GM13976 (cell line): ENCODE measurements at regions not wholly inside any gene's neighbourhood (a gene's known extent, or its start where the extent isn't known, plus 50 kb on each side); places are given as distances from the start of the nearest gene placed in this dataset.
A peak's percentile ranks its signal among the peaks of the same experiment; 100 is the strongest.

Experiments
- DNase-seq: peaks from one replicate; pipeline ENCODE4 v3.0.0; 2012; ENCODE audit warnings: low spot score
- in situ Hi-C: fragments of 300-500 bp; cut with MboI; formaldehyde crosslinking; loops from one replicate; pipeline ENCODE4 v1.12.0; 2022; ENCODE audit warnings: low sequenced_read_pairs, mixed read lengths, inconsistent platforms; ENCODE audit not compliant: unreplicated experiment
- TF ChIP-seq, protein P1 (sequence below): IDR thresholded peaks from 2 replicates; pipeline ENCODE4 v1.5.1; 2012; ENCODE audit warnings: borderline replicate concordance, mild to moderate bottlenecking; ENCODE audit not compliant: insufficient read depth; ENCODE audit errors: extremely low read depth, missing control alignments, control extremely low read depth

DNA sequence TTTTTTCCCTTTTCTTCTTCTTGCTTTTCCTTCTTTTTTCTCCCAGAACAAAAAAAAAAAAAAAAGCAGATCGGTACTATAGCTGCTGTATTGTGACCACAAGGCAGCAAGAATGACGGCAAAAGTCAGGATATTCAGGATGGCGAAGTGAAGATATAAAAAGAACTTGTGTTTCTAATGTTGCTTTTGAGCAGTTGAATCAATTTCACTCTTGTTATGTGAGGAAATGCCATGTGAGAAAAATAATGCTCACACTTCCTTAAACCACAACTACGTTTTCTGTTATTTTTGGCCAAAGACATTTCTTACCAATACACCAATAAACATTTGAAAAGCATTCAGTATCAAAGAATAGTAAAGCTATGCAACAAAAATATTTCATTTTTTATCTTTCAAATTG is 510.5 kb downstream of the HACE1 start:
- DNase-seq: no peak
- in situ Hi-C loops: no loop called here
- TF ChIP-seq, protein P1, sequence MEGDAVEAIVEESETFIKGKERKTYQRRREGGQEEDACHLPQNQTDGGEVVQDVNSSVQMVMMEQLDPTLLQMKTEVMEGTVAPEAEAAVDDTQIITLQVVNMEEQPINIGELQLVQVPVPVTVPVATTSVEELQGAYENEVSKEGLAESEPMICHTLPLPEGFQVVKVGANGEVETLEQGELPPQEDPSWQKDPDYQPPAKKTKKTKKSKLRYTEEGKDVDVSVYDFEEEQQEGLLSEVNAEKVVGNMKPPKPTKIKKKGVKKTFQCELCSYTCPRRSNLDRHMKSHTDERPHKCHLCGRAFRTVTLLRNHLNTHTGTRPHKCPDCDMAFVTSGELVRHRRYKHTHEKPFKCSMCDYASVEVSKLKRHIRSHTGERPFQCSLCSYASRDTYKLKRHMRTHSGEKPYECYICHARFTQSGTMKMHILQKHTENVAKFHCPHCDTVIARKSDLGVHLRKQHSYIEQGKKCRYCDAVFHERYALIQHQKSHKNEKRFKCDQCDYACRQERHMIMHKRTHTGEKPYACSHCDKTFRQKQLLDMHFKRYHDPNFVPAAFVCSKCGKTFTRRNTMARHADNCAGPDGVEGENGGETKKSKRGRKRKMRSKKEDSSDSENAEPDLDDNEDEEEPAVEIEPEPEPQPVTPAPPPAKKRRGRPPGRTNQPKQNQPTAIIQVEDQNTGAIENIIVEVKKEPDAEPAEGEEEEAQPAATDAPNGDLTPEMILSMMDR: no peak

DNA sequence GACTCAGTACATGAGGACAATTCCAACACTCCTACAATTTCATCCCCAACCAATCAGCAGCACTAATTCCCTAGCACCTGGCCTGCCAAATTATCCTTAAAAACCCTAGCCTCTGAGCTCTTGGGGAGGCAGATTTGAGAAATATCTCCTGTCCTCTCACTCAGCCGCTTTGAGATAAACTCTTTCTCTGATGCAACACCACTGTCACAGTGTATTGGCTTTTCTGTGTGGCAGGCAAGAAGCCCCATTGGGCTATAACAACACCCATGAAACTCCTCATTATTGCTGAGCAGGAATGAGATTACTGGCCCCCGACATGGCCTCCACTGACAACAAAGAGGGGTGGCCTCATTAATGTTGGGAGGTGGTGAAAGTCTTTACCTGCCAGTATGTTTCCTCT is 515.5 kb downstream of the HACE1 start:
- TF ChIP-seq, protein P1: no peak
- no peak for DNase-seq
- in situ Hi-C loops: no loop called here

DNA sequence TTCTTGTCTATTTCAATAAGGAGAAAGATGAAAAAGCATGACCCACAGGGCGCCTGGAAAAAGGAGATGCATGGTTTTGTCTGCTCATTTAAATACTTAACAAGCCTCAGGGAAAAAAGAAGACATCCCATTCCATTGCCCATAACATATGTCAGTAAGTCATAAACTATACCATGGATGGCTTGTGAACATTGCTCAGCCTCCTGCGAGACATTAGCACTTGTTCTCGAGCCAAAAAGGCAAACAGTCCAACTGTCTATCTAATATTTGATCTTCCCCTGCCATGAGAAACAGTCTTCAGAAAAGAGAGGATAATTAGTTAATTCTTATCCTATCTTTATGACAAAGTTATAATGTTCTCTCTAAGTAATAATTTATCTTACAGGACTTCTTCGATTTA is 527.4 kb downstream of the HACE1 start:
- in situ Hi-C loops: no loop called here
- TF ChIP-seq, protein P1: no peak
- no peak for DNase-seq

DNA sequence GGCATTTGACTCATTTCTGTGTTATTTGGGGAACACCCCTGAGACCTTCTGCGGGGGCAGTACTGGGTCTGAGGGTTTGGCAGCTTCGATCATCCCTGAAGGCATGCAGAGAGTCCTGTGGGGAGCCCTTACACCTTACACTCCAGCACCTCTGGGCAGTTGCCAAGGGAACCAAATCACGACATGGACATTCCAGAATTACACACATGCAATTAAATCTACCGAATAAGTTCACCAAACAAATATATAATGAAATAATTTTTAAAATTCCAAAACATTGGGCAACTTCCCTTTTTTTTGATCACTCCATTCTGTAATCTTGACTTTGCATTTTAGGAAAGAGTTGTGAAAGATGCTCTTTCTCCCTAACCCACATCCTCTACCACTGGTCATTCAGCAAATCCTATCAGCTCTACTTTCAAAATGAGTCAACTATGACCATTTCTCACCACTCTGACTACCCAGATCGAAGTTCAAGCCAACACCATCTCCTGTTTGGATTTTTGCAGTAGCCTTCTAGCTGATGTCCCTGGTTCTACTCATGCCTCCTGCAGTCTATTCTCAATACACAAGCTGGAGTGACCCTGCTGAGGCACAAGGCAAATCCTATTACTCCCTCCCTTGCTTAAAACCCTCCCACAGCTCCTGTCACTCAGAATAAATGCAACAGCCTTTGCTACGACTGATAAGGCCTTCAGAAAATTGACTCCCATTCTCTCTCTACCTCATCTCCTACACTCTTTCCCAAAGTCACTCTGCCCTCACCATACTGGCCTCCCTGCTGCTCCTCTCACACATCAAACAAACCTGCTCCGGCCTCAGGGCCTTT is 533.3 kb downstream of the HACE1 start:
- no peak for DNase-seq
- TF ChIP-seq, protein P1: no peak
- in situ Hi-C loops: no loop called here

DNA sequence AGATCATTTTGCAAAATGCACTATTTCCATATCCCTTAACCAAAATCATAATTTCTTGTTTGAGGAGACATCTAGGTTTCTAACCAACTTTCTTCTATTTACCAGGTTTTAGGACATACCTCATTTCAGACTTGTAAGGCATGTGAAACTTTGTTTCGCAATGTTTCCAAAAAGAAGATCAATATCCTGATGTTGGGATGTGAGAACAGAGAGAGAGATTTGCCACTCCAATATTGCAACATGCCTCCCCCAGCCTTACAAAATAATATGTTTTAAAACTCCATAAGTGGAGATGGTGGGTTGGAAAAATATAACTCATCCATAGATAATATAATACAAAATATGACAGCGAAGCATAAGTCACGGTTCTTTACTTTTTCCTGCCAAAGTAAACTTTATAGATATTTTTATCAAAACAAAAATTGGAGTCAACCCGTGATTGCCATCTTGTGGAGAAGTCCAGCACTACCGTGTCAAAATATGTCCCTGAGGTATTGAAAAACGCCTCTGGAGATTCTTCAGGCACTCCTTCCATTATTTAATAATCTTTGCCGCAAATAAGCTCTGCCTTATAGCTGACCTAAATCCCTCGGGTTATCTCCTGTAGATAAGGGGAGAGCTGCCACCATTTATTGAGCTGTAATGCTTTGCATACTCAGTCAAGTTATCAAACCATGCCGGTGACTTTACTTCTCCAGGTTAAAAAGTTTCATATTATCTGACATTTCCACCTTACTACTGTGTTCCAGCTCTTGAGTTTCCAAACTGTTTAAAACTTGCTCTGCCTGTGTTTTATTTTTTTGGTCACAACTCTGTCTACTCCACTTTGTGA is 534.2 kb downstream of the HACE1 start:
- peak; percentile 23 for DNase-seq
- TF ChIP-seq, protein P1: peak; percentile 38
- in situ Hi-C loops: no loop called here

DNA sequence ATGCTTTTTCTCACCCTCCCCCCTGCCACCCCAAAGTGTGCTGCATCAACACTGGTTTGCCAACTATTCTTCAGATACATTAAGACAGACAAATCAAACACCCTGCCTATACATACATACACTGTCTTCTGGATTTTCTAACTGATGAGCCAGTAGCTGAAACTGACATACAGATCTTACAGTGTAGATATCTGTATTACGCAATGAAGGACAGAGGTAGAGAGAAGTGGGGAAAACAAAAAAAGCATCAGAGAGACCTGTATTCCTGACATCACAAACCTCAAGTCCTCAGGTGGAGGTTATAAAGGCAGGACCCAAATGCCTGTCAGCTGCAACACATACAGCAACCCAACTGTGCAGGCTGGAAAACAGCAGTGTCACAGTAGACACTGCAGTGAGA is 535.4 kb downstream of the HACE1 start:
- no peak for DNase-seq
- TF ChIP-seq, protein P1: no peak
- in situ Hi-C loops: no loop called here
